B cell (primary cell): ENCODE measurements at regions not wholly inside any gene's neighbourhood (a gene's known extent, or its start where the extent isn't known, plus 50 kb on each side); places are given as distances from the start of the nearest gene placed in this dataset.

ENCODE experiments used
- EZH2 ChIP-seq: IDR thresholded peaks from 2 replicates; pipeline ENCODE4 v1.6.1; 2012; ENCODE audit warnings: borderline replicate concordance, low read depth, mild to moderate bottlenecking, moderate library complexity, low read length; ENCODE audit not compliant: insufficient read depth, poor library complexity, severe bottlenecking
- TF ChIP-seq, protein P1 (sequence below): fragments of 200-600 bp; IDR thresholded peaks from one replicate; pipeline ENCODE4 v1.8.0; 2022; ENCODE audit warnings: antibody characterized with exemption, mild to moderate bottlenecking

DNA sequence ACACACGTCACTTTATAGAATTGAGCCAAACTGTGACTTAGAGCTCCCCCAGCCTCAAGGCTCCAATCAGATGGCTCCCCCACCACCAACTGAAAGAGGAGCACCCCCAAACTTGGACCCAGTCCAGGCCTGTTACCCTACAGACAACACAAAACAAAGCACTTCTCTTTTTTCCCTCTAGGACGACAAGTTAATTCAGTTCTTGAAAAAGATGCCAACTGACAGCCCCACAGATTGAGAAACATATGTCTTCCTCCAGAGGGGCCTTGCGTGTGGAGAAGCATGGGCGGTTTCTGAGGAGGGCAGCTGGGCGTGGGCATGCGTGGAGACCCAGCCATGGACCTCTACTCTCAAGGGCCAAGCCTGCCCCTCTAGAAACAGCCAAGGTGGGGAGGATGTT, 229.5 kb downstream of the SHQ1 start:
- no peak for TF ChIP-seq EZH2
- TF ChIP-seq, protein P1, sequence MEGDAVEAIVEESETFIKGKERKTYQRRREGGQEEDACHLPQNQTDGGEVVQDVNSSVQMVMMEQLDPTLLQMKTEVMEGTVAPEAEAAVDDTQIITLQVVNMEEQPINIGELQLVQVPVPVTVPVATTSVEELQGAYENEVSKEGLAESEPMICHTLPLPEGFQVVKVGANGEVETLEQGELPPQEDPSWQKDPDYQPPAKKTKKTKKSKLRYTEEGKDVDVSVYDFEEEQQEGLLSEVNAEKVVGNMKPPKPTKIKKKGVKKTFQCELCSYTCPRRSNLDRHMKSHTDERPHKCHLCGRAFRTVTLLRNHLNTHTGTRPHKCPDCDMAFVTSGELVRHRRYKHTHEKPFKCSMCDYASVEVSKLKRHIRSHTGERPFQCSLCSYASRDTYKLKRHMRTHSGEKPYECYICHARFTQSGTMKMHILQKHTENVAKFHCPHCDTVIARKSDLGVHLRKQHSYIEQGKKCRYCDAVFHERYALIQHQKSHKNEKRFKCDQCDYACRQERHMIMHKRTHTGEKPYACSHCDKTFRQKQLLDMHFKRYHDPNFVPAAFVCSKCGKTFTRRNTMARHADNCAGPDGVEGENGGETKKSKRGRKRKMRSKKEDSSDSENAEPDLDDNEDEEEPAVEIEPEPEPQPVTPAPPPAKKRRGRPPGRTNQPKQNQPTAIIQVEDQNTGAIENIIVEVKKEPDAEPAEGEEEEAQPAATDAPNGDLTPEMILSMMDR = no peak
